ENCODE measurements at regions not wholly inside any gene's neighbourhood (a gene's known extent, or its start where the extent isn't known, plus 50 kb on each side); places are given as distances from the start of the nearest gene placed in this dataset.

DNA sequence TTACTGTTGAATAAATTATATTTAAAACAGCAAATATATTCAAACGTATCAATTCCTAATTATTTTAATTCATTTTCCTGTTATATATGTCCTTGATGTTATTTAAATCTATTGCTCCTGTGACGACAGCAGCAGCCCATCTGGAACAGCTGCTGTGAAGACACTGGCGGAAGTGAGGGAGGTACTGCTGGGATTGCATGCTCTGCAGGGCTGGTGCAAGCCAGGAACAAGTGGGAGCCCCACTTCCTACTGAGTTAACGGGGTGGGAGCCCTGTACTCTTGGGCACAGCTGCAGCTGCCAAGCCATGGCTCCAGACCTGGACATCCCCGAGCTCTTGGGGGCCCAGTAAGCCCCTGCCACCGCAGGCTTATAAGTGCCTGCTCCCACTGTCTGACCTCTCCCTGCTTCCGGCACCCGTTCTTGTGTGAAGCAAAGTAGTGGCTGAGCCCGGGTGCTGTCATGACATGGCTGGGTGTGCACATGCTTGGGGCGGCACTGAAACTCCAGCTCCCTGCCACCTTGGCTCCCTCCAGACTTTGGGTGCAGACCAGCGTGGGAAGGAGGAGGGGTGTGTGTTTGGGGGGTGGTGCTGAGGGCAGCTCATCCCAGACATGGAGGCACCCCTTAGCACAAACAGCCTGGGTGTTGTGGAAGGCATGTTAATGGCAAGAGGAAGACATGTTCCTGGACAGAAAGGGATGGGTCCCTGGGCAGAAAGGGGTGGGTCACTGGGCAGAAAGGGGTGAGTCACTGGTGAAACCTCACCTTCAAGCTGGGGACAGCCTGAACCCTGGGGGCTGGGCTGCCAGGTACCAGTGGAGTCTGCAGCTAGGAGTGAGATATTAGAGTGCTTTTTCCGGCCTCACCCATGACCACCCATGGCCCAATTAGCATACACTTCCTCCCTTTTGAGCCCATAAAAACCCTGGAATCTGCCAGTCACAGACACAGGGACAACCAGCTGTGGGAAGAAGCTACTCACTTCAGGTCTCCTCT is 1981.3 kb upstream of the IGFBP7 start:
- Mint-ChIP-seq H3K27me3 (no peaks in the 10 kb centered on the region), H3K4me1 (no peaks in the 10 kb centered on the region), H3K4me3 (no peak overlapping the region), H3K27ac (no peak overlapping the region), H3K36me3 (ENCODE audit: low read depth) (no peaks in the 10 kb centered on the region), H3K9me3 (no peaks in the 10 kb centered on the region)
- CTCF ChIA-PET: no interaction called here
- POLR2A ChIA-PET: no interaction called here
- intact Hi-C loops (cut with micrococcal nuclease): no loop called here
- ATAC-seq (ENCODE audit: low read depth): no peak
- TF ChIP-seq, protein P1, sequence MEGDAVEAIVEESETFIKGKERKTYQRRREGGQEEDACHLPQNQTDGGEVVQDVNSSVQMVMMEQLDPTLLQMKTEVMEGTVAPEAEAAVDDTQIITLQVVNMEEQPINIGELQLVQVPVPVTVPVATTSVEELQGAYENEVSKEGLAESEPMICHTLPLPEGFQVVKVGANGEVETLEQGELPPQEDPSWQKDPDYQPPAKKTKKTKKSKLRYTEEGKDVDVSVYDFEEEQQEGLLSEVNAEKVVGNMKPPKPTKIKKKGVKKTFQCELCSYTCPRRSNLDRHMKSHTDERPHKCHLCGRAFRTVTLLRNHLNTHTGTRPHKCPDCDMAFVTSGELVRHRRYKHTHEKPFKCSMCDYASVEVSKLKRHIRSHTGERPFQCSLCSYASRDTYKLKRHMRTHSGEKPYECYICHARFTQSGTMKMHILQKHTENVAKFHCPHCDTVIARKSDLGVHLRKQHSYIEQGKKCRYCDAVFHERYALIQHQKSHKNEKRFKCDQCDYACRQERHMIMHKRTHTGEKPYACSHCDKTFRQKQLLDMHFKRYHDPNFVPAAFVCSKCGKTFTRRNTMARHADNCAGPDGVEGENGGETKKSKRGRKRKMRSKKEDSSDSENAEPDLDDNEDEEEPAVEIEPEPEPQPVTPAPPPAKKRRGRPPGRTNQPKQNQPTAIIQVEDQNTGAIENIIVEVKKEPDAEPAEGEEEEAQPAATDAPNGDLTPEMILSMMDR (IDR thresholded peaks at IDR 0.05): no peak
- no peak for DNase-seq

DNA sequence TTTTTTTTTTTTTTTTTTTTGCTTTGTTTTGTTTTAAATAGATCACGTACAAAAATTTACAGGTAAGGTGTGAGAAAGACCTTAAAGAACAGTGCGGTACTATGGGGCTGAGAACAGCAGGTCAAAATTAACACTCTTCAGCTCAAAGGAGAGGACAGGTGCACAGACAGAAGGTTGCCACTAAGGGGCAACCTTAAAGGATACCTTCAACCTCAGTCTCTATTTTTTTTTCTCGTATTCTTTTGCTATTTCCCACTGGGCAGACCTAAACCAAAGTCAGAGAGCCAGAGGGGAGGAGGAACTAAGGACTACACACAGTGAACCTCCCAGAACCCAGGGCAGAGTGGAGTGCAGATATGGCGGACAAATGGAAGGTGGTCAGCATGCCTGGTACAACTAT is 1984.3 kb upstream of the IGFBP7 start:
- Mint-ChIP-seq H3K27me3 (no peaks in the 10 kb centered on the region), H3K4me1 (no peaks in the 10 kb centered on the region), H3K4me3 (no peak overlapping the region), H3K36me3 (ENCODE audit: low read depth) (no peaks in the 10 kb centered on the region), H3K27ac (no peak overlapping the region), H3K9me3 (peaks cover under 1% of the 10 kb centered on the region)
- intact Hi-C loops (cut with micrococcal nuclease): no loop called here
- CTCF ChIA-PET: no interaction called here
- POLR2A ChIA-PET: no interaction called here
- DNase-seq (no peak), ATAC-seq (ENCODE audit: low read depth) (no peak)
- TF ChIP-seq, protein P1 (IDR thresholded peaks at IDR 0.05): no peak

DNA sequence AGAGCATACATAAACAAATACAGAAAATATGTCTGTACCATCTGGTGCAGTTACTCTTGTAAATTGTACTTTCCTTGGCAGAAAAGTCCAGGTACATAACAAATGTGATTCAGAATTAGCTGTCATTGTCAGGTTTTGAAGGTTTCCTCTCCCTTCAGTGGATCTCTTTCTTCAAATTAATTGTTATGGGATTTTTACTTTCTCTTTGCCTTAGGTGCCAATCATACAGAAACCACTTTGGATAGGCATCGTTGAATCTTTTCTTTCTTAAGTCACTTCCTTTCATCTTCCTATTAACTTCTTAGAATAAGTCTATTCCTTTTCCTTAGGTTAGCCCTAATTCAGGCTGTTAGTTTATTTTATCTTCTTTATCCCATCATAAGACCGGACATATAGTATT is 1992.1 kb upstream of the IGFBP7 start:
- TF ChIP-seq, protein P1 (IDR thresholded peaks at IDR 0.05): no peak
- DNase-seq: no peak
- intact Hi-C loops (cut with micrococcal nuclease): no loop called here
- Mint-ChIP-seq H3K4me3 (no peak overlapping the region), H3K27me3 (no peaks in the 10 kb centered on the region), H3K36me3 (ENCODE audit: low read depth) (no peaks in the 10 kb centered on the region), H3K27ac (no peak overlapping the region), H3K4me1 (no peaks in the 10 kb centered on the region), H3K9me3 (peaks cover 7% of the 10 kb centered on the region)
- ChIA-PET POLR2A (no interaction called here), CTCF (no interaction called here)
- ATAC-seq (ENCODE audit: low read depth): no peak

DNA sequence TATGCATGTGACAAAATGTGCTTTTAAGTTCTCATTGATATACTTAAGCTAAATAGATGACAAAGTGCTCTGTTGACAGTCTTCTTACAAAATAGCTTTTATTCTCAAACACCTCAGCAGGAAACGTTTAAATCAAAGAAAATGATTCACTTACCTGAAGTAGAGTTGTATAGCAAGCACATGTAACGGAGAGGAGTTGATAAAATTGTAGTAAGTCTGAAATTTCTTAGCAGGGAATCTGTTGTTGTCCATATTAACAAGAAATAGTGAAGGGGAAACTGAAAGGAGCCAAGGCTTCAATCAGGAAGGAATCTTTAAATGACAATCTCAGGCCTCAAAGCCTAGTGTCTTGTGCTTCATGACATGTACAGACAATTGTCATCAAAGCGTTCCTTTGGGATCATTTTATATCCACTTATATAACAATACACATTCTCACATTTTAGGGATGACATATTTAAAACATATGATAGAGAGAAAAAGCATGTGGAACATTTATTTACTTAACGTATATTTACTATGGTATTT is 2010.2 kb upstream of the IGFBP7 start:
- ChIA-PET CTCF (no interaction called here), POLR2A (no interaction called here)
- TF ChIP-seq, protein P1 (IDR thresholded peaks at IDR 0.05): no peak
- ATAC-seq (ENCODE audit: low read depth) (no peak), DNase-seq (no peak)
- no peaks in the 10 kb centered on the region for H3K36me3 Mint-ChIP-seq (ENCODE audit: low read depth)
- H3K27me3 Mint-ChIP-seq: no peaks in the 10 kb centered on the region
- H3K9me3 Mint-ChIP-seq: no peaks in the 10 kb centered on the region
- no peaks in the 10 kb centered on the region for H3K4me1 Mint-ChIP-seq
- no peak overlapping the region for H3K27ac Mint-ChIP-seq
- no peak overlapping the region for H3K4me3 Mint-ChIP-seq
- intact Hi-C loops (cut with micrococcal nuclease): no loop called here

DNA sequence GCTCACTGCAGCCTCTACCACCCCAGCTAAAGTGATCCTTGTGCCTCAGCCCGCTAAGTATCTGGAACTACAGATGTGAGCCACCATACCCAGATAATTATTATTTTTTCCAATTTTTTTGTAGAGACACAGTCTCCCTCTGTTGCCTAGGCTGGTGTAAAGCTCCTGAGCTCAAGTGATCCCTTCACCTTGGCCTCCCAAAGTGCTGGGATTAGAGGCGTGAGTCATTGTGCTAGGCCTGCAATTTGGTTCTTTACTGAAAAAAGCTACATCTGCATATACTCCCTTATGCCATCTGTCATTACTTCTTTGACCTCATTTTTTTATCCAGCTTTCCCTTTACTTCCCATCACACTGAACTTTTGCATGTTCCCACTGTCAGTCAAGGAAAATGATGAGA is 2012.4 kb upstream of the IGFBP7 start:
- Mint-ChIP-seq H3K36me3 (ENCODE audit: low read depth) (no peaks in the 10 kb centered on the region), H3K27me3 (no peaks in the 10 kb centered on the region), H3K4me1 (no peaks in the 10 kb centered on the region), H3K4me3 (no peak overlapping the region), H3K27ac (no peak overlapping the region), H3K9me3 (peaks cover 2% of the 10 kb centered on the region)
- ATAC-seq (ENCODE audit: low read depth) (no peak), DNase-seq (no peak)
- intact Hi-C loops (cut with micrococcal nuclease): no loop called here
- TF ChIP-seq, protein P1 (IDR thresholded peaks at IDR 0.05): no peak
- CTCF ChIA-PET: no interaction called here
- POLR2A ChIA-PET: no interaction called here
